ENCODE measurements at regions not wholly inside any gene's neighbourhood (a gene's known extent, or its start where the extent isn't known, plus 50 kb on each side); places are given as distances from the start of the nearest gene placed in this dataset.

GRCh38 chr12:124507188-124508109, 60.0 kb downstream of the NCOR2 start:
- ATAC-seq (ENCODE audit: insufficient read depth, low FRiP score), result no peak
- no peak for TF ChIP-seq CTCF (IDR thresholded peaks at IDR 0.05; ENCODE audit: control extremely low read depth, extremely low read depth)
- H3K9ac ChIP-seq (ENCODE audit: insufficient read depth in 1 of 2, low read length in 2 of 2), result peak overlapping the region in 1 of 2 donors; percentile 61
- peaks cover 14 to 50% (median 29%) of the 10 kb centered on the region in 5 donors for H3K4me1 ChIP-seq (ENCODE audit: control insufficient read depth in 5 of 5, insufficient read depth in 5 of 5, low read length in 5 of 5)
- peak; percentile 82 to 85 (median 84) for DNase-seq
- peak overlapping the region; percentile 61 to 87 for H3K27ac ChIP-seq (ENCODE audit: low read depth in 1 of 2, low read length in 1 of 2)
- H3K36me3 ChIP-seq (ENCODE audit: control insufficient read depth in 4 of 4, insufficient read depth in 4 of 4, low read length in 4 of 4), result peaks cover 0 to 5% (median 2%) of the 10 kb centered on the region in 4 donors
- no peaks in the 10 kb centered on the region for H3K27me3 ChIP-seq (ENCODE audit: control insufficient read depth in 3 of 3, insufficient read depth in 3 of 3, low read length in 2 of 3)
- WGBS, 2 donors, result 76 to 77% methylated on average over 26 of the region's 26 CpGs
- no peaks in the 10 kb centered on the region for H3K9me3 ChIP-seq (ENCODE audit: control insufficient read depth in 4 of 4, insufficient read depth in 3 of 4, low read length in 3 of 4)
- H3K4me3 ChIP-seq, result no peak overlapping the region

- TF ChIP-seq CTCF (IDR thresholded peaks at IDR 0.05; ENCODE audit: control extremely low read depth, extremely low read depth), result no peak
- H3K36me3 ChIP-seq (ENCODE audit: control insufficient read depth in 4 of 4, insufficient read depth in 4 of 4, low read length in 4 of 4), result peaks cover 0 to 5% (median 1%) of the 10 kb centered on the region in 4 donors
- H3K27me3 ChIP-seq (ENCODE audit: control insufficient read depth in 3 of 3, insufficient read depth in 3 of 3, low read length in 2 of 3), result no peaks in the 10 kb centered on the region
- peaks cover 14 to 51% (median 28%) of the 10 kb centered on the region in 5 donors for H3K4me1 ChIP-seq (ENCODE audit: control insufficient read depth in 5 of 5, insufficient read depth in 5 of 5, low read length in 5 of 5)
- DNase-seq, result no peak
- ATAC-seq (ENCODE audit: insufficient read depth, low FRiP score), result no peak
- H3K27ac ChIP-seq (ENCODE audit: low read depth in 1 of 2, low read length in 1 of 2), result peak overlapping the region; percentile 52 to 87
- H3K9me3 ChIP-seq (ENCODE audit: control insufficient read depth in 4 of 4, insufficient read depth in 3 of 4, low read length in 3 of 4), result no peaks in the 10 kb centered on the region
- H3K4me3 ChIP-seq, result no peak overlapping the region
- 38 to 42% methylated on average over 8 of the region's 8 CpGs for WGBS, 2 donors
- peak overlapping the region in 1 of 2 donors; percentile 61 for H3K9ac ChIP-seq (ENCODE audit: insufficient read depth in 1 of 2, low read length in 2 of 2)
These were observed 60.6 kb downstream of the NCOR2 start for GRCh38 chr12:124506832-124507153.

DNA sequence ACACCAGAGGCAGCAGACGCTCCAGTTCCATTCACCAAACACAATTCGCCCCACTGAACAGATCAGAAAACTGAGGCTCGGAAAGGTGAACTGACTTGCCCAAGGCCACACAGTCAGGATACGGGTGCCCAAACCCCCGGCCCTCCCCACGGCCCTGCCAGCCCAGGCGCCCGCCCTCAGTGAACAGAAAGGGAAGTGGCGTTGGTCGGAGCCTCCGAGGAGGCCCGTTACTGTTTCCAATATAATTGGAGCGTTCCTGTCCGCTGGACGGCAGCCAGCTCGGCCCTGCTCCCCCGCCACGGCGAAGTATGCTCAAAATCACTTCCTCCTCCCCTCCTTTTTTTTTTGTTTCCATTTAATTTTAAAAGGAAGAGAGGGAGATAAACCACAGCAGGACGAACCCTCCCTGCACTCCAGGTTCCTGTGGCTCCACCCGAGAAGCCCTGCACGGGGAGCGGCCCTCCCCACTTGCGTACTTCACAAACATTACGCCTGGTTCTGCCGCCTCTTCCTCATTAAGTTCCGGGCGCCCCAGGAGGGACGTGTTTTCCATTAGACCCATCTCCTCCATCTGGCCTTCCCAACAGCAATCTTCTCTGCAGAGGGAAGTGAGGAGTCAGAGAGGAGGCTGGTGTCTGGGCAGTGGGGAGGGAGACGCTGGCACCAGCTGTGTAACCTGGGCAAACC, 61.1 kb downstream of the NCOR2 start:
- TF ChIP-seq CTCF (IDR thresholded peaks at IDR 0.05; ENCODE audit: control extremely low read depth, extremely low read depth), result no peak
- peak overlapping the region in 1 of 2 donors; percentile 61 for H3K9ac ChIP-seq (ENCODE audit: insufficient read depth in 1 of 2, low read length in 2 of 2)
- H3K9me3 ChIP-seq (ENCODE audit: control insufficient read depth in 4 of 4, insufficient read depth in 3 of 4, low read length in 3 of 4), result no peaks in the 10 kb centered on the region
- peaks cover 0 to 5% (median 1%) of the 10 kb centered on the region in 4 donors for H3K36me3 ChIP-seq (ENCODE audit: control insufficient read depth in 4 of 4, insufficient read depth in 4 of 4, low read length in 4 of 4)
- no peak overlapping the region for H3K4me3 ChIP-seq
- WGBS, 2 donors, result 6 to 11% methylated on average over 30 of the region's 30 CpGs
- H3K4me1 ChIP-seq (ENCODE audit: control insufficient read depth in 5 of 5, insufficient read depth in 5 of 5, low read length in 5 of 5), result peaks cover 14 to 56% (median 28%) of the 10 kb centered on the region in 5 donors
- peak overlapping the region; percentile 52 to 87 for H3K27ac ChIP-seq (ENCODE audit: low read depth in 1 of 2, low read length in 1 of 2)
- ATAC-seq (ENCODE audit: insufficient read depth, low FRiP score), result peak; percentile 30
- no peaks in the 10 kb centered on the region for H3K27me3 ChIP-seq (ENCODE audit: control insufficient read depth in 3 of 3, insufficient read depth in 3 of 3, low read length in 2 of 3)
- peak; percentile 86 to 90 (median 86) for DNase-seq
